Neuronal stem cell (in vitro differentiated cells): ENCODE measurements at regions not wholly inside any gene's neighbourhood (a gene's known extent, or its start where the extent isn't known, plus 50 kb on each side); places are given as distances from the start of the nearest gene placed in this dataset.

Experiments
- DNase-seq: peaks from one replicate; pipeline ENCODE4 v3.0.0-alpha.2; 2013; ENCODE audit warnings: low spot score
- H2AFZ ChIP-seq: one replicate; pipeline ENCODE4 v1.6.1; 2013; ENCODE audit warnings: mild to moderate bottlenecking, low read length, inconsistent platforms
- H2AK5ac ChIP-seq: 2 replicates; pipeline ENCODE4 v1.6.1; 2013; ENCODE audit warnings: low read depth, mild to moderate bottlenecking, inconsistent platforms, low read length, moderate library complexity, mixed read lengths
- H2BK120ac ChIP-seq: 2 replicates; pipeline ENCODE4 v1.6.1; 2013; ENCODE audit warnings: low read depth, mild to moderate bottlenecking, inconsistent platforms, low read length, moderate library complexity, mixed read lengths
- H2BK12ac ChIP-seq: one replicate; pipeline ENCODE4 v1.6.1; 2013; ENCODE audit warnings: low read length, inconsistent platforms
- H2BK15ac ChIP-seq: 2 replicates; pipeline ENCODE4 v1.6.1; 2013; ENCODE audit warnings: mild to moderate bottlenecking, low read length, inconsistent platforms, mixed read lengths
- H2BK5ac ChIP-seq: one replicate; pipeline ENCODE4 v1.6.1; 2013; ENCODE audit warnings: inconsistent platforms, mild to moderate bottlenecking, low read length, moderate library complexity
- H3K14ac ChIP-seq: one replicate; pipeline ENCODE4 v1.6.1; 2013; ENCODE audit warnings: low read length, inconsistent platforms
- H3K18ac ChIP-seq: 2 replicates; pipeline ENCODE4 v1.6.1; 2013; ENCODE audit warnings: low read length, inconsistent platforms
- H3K23ac ChIP-seq: 2 replicates; pipeline ENCODE4 v1.6.1; 2013; ENCODE audit warnings: low read depth, mild to moderate bottlenecking, mixed read lengths, low read length, inconsistent platforms; ENCODE audit not compliant: poor library complexity
- H3K27ac ChIP-seq: replicated peaks from 3 replicates; pipeline ENCODE4 v1.5.1; 2013; ENCODE audit warnings: low read length, inconsistent platforms
- H3K27me3 ChIP-seq, 3 experiments: 2 replicates each; pipeline ENCODE4 v1.6.1; 2013; ENCODE audit warnings: low read length in 3 of 3, mild to moderate bottlenecking in 2 of 3, inconsistent platforms in 1 of 3, low read depth in 1 of 3, mixed read lengths in 1 of 3, moderate library complexity in 1 of 3; ENCODE audit not compliant: control insufficient read depth in 3 of 3, insufficient read depth in 3 of 3
- H3K36me3 ChIP-seq, 2 donors: replicated peaks in 1 of 2; 2 replicates each; pipeline ENCODE4 v1.6.1; 2013; ENCODE audit warnings: low read length in 2 of 2; ENCODE audit not compliant: control insufficient read depth in 2 of 2, insufficient read depth in 2 of 2
- H3K4ac ChIP-seq: 2 replicates; pipeline ENCODE4 v1.6.1; 2013; ENCODE audit warnings: inconsistent platforms, mild to moderate bottlenecking, low read length, moderate library complexity
- H3K4me1 ChIP-seq, 2 donors: 1 replicate in 1 of 2; 2 replicates in 1 of 2; pipeline ENCODE4 v1.6.1; 2013; ENCODE audit warnings: low read length in 2 of 2, low read depth in 1 of 2; ENCODE audit not compliant: control insufficient read depth in 2 of 2, insufficient read depth in 1 of 2
- H3K4me2 ChIP-seq: one replicate; pipeline ENCODE4 v1.6.1; 2013; ENCODE audit warnings: mild to moderate bottlenecking, low read length, inconsistent platforms; ENCODE audit not compliant: insufficient read depth, poor library complexity, severe bottlenecking
- H3K4me3 ChIP-seq, 2 donors: 2 replicates each; pipeline ENCODE4 v1.5.1; 2013; ENCODE audit warnings: low read length in 2 of 2, mild to moderate bottlenecking in 2 of 2, inconsistent platforms in 1 of 2, moderate library complexity in 1 of 2
- H3K79me1 ChIP-seq: one replicate; pipeline ENCODE4 v1.6.1; 2013; ENCODE audit warnings: low read depth, mild to moderate bottlenecking, inconsistent platforms, low read length, moderate library complexity
- H3K9ac ChIP-seq: one replicate; pipeline ENCODE4 v1.6.1; 2013; ENCODE audit warnings: mild to moderate bottlenecking, low read depth, low read length, inconsistent platforms; ENCODE audit not compliant: poor library complexity
- H3K9me3 ChIP-seq, 2 donors: replicated peaks in 1 of 2; 2 replicates each; pipeline versions ENCODE3 to v1.6.1; 2013; ENCODE audit warnings: low read length in 2 of 2, mild to moderate bottlenecking in 2 of 2, inconsistent platforms in 1 of 2, low read depth in 1 of 2, mixed read lengths in 1 of 2, moderate library complexity in 1 of 2; ENCODE audit not compliant: control insufficient read depth in 2 of 2, insufficient read depth in 1 of 2
- H4K8ac ChIP-seq: one replicate; pipeline ENCODE4 v1.6.1; 2013; ENCODE audit warnings: low read depth, mild to moderate bottlenecking, inconsistent platforms, low read length, moderate library complexity
- H4K91ac ChIP-seq: one replicate; pipeline ENCODE4 v1.6.1; 2013; ENCODE audit warnings: low read length, low read depth, mild to moderate bottlenecking, inconsistent platforms; ENCODE audit not compliant: poor library complexity
- WGBS, 2 donors: extraction: QIAGEN DNeasy Blood & Tissue Kit; methylation state at CpG; one replicate each; pipeline ENCODE4 v1.1.7; 2013; ENCODE audit warnings: missing lambda C conversion rate in 2 of 2, mixed read lengths in 1 of 2; ENCODE audit not compliant: insufficient read length in 2 of 2, insufficient replicate concordance in 1 of 2; ENCODE audit errors: extremely low coverage in 2 of 2; 5-methylcytosine and 5-hydroxymethylcytosine counted together

GRCh38 chr6:163712566-163712961, 298.0 kb downstream of the QKI start:
- WGBS, 2 donors, result no CpG with 5 or more reads among the region's 8 CpGs
- peak overlapping the region; percentile 82 for H4K91ac ChIP-seq
- no peaks in the 10 kb centered on the region for H3K79me1 ChIP-seq
- no peak overlapping the region for H2BK5ac ChIP-seq
- H3K4me3 ChIP-seq, result no peak overlapping the region
- H3K9ac ChIP-seq, result no peak overlapping the region
- no peak overlapping the region for H2BK12ac ChIP-seq
- no peak overlapping the region for H4K8ac ChIP-seq
- no peak for DNase-seq
- H3K27me3 ChIP-seq, result no peaks in the 10 kb centered on the region
- H3K4me2 ChIP-seq, result no peak overlapping the region
- no peaks in the 10 kb centered on the region for H3K9me3 ChIP-seq
- no peak overlapping the region for H2BK15ac ChIP-seq
- peak overlapping the region; percentile 25 for H3K18ac ChIP-seq
- H3K4me1 ChIP-seq, result peaks cover 2% of the 10 kb centered on the region in 2 donors
- no peak overlapping the region for H3K14ac ChIP-seq
- no peak overlapping the region for H3K23ac ChIP-seq
- no peak overlapping the region for H3K27ac ChIP-seq
- no peak overlapping the region for H2BK120ac ChIP-seq
- H3K4ac ChIP-seq, result no peak overlapping the region
- H3K36me3 ChIP-seq, result no peaks in the 10 kb centered on the region
- no peak overlapping the region for H2AFZ ChIP-seq
- peak overlapping the region; percentile 52 for H2AK5ac ChIP-seq

GRCh38 chr6:163711615-163712565, 297.4 kb downstream of the QKI start:
- no peak overlapping the region for H4K8ac ChIP-seq
- peaks cover 2% of the 10 kb centered on the region in 2 donors for H3K4me1 ChIP-seq
- H3K79me1 ChIP-seq, result no peaks in the 10 kb centered on the region
- H3K27ac ChIP-seq, result no peak overlapping the region
- no peak overlapping the region for H3K14ac ChIP-seq
- H2AFZ ChIP-seq, result no peak overlapping the region
- no peak overlapping the region for H2BK12ac ChIP-seq
- H3K4me3 ChIP-seq, result no peak overlapping the region
- no peak overlapping the region for H3K23ac ChIP-seq
- H3K36me3 ChIP-seq, result no peaks in the 10 kb centered on the region
- WGBS, 2 donors, result no CpG with 5 or more reads among the region's 24 CpGs
- H2BK5ac ChIP-seq, result no peak overlapping the region
- H3K9ac ChIP-seq, result no peak overlapping the region
- H2BK120ac ChIP-seq, result no peak overlapping the region
- DNase-seq, result no peak
- H2AK5ac ChIP-seq, result peak overlapping the region; percentile 41
- no peak overlapping the region for H3K4ac ChIP-seq
- H3K27me3 ChIP-seq, result no peaks in the 10 kb centered on the region
- H3K9me3 ChIP-seq, result no peaks in the 10 kb centered on the region
- no peak overlapping the region for H3K4me2 ChIP-seq
- peak overlapping the region; percentile 77 for H3K18ac ChIP-seq
- H2BK15ac ChIP-seq, result no peak overlapping the region
- peak overlapping the region; percentile 82 for H4K91ac ChIP-seq

- H3K4ac ChIP-seq, result no peak overlapping the region
- no peak overlapping the region for H4K8ac ChIP-seq
- no peaks in the 10 kb centered on the region for H3K27me3 ChIP-seq
- H3K79me1 ChIP-seq, result no peaks in the 10 kb centered on the region
- no peak overlapping the region for H3K27ac ChIP-seq
- no peaks in the 10 kb centered on the region for H3K9me3 ChIP-seq
- H3K4me1 ChIP-seq, result peaks cover 2 to 5% of the 10 kb centered on the region in 2 donors
- H3K14ac ChIP-seq, result no peak overlapping the region
- no peak overlapping the region for H3K4me2 ChIP-seq
- no peak for DNase-seq
- no CpG with 5 or more reads among the region's 13 CpGs for WGBS, 2 donors
- H2AFZ ChIP-seq, result no peak overlapping the region
- no peak overlapping the region for H2BK120ac ChIP-seq
- no peak overlapping the region for H3K23ac ChIP-seq
- H2BK12ac ChIP-seq, result no peak overlapping the region
- H2BK5ac ChIP-seq, result no peak overlapping the region
- no peak overlapping the region for H3K9ac ChIP-seq
- H3K18ac ChIP-seq, result no peak overlapping the region
- H3K4me3 ChIP-seq, result no peak overlapping the region
- no peak overlapping the region for H2AK5ac ChIP-seq
- H3K36me3 ChIP-seq, result no peaks in the 10 kb centered on the region
- no peak overlapping the region for H2BK15ac ChIP-seq
- H4K91ac ChIP-seq, result no peak overlapping the region
Measured at GRCh38 chr6:163710532-163711470, 296.3 kb downstream of the QKI start.

- H4K91ac ChIP-seq, result no peak overlapping the region
- no peak overlapping the region for H3K4ac ChIP-seq
- no peak overlapping the region for H2BK120ac ChIP-seq
- no peak overlapping the region for H3K23ac ChIP-seq
- H3K36me3 ChIP-seq, result no peaks in the 10 kb centered on the region
- peak overlapping the region; percentile 72 for H2AFZ ChIP-seq
- H3K4me1 ChIP-seq, result peaks cover 2 to 5% of the 10 kb centered on the region in 2 donors
- H3K79me1 ChIP-seq, result no peaks in the 10 kb centered on the region
- peak overlapping the region; percentile 44 for H3K18ac ChIP-seq
- no peak for DNase-seq
- H4K8ac ChIP-seq, result no peak overlapping the region
- WGBS, 2 donors, result no CpG with 5 or more reads among the region's 3 CpGs
- no peak overlapping the region for H3K4me2 ChIP-seq
- H3K4me3 ChIP-seq, result no peak overlapping the region
- no peak overlapping the region for H3K27ac ChIP-seq
- no peak overlapping the region for H2BK5ac ChIP-seq
- no peak overlapping the region for H2BK15ac ChIP-seq
- no peak overlapping the region for H3K9ac ChIP-seq
- peak overlapping the region; percentile 17 for H2AK5ac ChIP-seq
- no peaks in the 10 kb centered on the region for H3K27me3 ChIP-seq
- H3K9me3 ChIP-seq, result no peaks in the 10 kb centered on the region
- no peak overlapping the region for H2BK12ac ChIP-seq
- no peak overlapping the region for H3K14ac ChIP-seq
Measured at GRCh38 chr6:163709693-163710092, 295.2 kb downstream of the QKI start.
